AG04450 (cell line): ENCODE measurements at regions not wholly inside any gene's neighbourhood (a gene's known extent, or its start where the extent isn't known, plus 50 kb on each side); places are given as distances from the start of the nearest gene placed in this dataset.

ENCODE experiments used
- CTCF ChIA-PET: fragments of 300-600, 350-600 bp; formaldehyde crosslinking; extraction: SDS; loops from one replicate; lab custom pipeline; 2022; ENCODE audit warnings: antibody characterized with exemption, inconsistent platforms; lab: Charles Lee
- POLR2A ChIA-PET: fragments of 350-600 bp; formaldehyde crosslinking; extraction: SDS; loops from one replicate; lab custom pipeline; 2021; ENCODE audit warnings: antibody characterized with exemption, inconsistent platforms; lab: Yijun Ruan, JAX
- DNase-seq: peaks from one replicate; pipeline ENCODE4 v3.0.0-alpha.2; 2011; ENCODE audit warnings: low read depth, low spot score
- H3K27ac ChIP-seq: one replicate; pipeline ENCODE4 v1.5.1; 2012; ENCODE audit warnings: low read depth, low read length, control low read depth
- H3K27me3 ChIP-seq: one replicate; pipeline ENCODE4 v1.6.0; 2012; ENCODE audit warnings: low read length; ENCODE audit not compliant: control insufficient read depth, insufficient read depth
- H3K4me3 ChIP-seq: 2 replicates; pipeline ENCODE4 v1.5.1; 2011; ENCODE audit warnings: mild to moderate bottlenecking, low read depth, low read length, control low read depth
- H3K9me3 ChIP-seq: 2 replicates; pipeline ENCODE4 v1.5.1; 2012; ENCODE audit warnings: low read length; ENCODE audit not compliant: control insufficient read depth, insufficient read depth
- TF ChIP-seq, protein P1 (sequence below): IDR thresholded peaks from 2 replicates; pipeline ENCODE4 v1.5.1; 2011; ENCODE audit warnings: low read depth, low read length, control low read depth, inconsistent platforms

DNA sequence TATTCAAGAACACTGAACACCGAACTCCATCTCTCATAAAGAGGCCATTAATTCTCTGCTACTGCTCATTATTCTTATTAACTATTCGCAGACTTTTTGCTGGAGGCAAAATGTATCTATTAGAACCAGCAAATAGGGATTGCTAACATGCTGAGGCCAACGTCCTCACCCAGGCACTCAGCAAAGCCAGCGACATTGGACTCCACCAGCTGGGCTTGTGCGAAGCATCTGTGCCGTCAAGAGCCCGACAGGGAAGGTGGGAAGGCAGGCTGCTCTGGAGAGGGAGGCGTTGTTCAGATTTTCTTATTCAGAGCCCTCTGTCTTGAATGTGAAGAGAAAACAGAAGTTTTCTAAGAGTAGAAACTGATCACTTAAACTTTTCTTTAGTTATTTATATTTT lies 615.6 kb upstream of the KIRREL3 start:
- TF ChIP-seq, protein P1, sequence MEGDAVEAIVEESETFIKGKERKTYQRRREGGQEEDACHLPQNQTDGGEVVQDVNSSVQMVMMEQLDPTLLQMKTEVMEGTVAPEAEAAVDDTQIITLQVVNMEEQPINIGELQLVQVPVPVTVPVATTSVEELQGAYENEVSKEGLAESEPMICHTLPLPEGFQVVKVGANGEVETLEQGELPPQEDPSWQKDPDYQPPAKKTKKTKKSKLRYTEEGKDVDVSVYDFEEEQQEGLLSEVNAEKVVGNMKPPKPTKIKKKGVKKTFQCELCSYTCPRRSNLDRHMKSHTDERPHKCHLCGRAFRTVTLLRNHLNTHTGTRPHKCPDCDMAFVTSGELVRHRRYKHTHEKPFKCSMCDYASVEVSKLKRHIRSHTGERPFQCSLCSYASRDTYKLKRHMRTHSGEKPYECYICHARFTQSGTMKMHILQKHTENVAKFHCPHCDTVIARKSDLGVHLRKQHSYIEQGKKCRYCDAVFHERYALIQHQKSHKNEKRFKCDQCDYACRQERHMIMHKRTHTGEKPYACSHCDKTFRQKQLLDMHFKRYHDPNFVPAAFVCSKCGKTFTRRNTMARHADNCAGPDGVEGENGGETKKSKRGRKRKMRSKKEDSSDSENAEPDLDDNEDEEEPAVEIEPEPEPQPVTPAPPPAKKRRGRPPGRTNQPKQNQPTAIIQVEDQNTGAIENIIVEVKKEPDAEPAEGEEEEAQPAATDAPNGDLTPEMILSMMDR = no peak
- Histone ChIP-seq H3K27ac (no peak overlapping the region), H3K27me3 (no peaks in the 10 kb centered on the region), H3K4me3 (no peak overlapping the region), H3K9me3 (no peaks in the 10 kb centered on the region)
- ChIA-PET POLR2A (no interaction called here), CTCF (no interaction called here)
- no peak for DNase-seq

GRCh38 chr11:127612607-127613006 lies 612.0 kb upstream of the KIRREL3 start:
- Histone ChIP-seq H3K27me3 (no peaks in the 10 kb centered on the region), H3K27ac (no peak overlapping the region), H3K9me3 (no peaks in the 10 kb centered on the region), H3K4me3 (no peak overlapping the region)
- ChIA-PET CTCF (no interaction called here), POLR2A (no interaction called here)
- no peak for DNase-seq
- TF ChIP-seq, protein P1 = no peak

DNA sequence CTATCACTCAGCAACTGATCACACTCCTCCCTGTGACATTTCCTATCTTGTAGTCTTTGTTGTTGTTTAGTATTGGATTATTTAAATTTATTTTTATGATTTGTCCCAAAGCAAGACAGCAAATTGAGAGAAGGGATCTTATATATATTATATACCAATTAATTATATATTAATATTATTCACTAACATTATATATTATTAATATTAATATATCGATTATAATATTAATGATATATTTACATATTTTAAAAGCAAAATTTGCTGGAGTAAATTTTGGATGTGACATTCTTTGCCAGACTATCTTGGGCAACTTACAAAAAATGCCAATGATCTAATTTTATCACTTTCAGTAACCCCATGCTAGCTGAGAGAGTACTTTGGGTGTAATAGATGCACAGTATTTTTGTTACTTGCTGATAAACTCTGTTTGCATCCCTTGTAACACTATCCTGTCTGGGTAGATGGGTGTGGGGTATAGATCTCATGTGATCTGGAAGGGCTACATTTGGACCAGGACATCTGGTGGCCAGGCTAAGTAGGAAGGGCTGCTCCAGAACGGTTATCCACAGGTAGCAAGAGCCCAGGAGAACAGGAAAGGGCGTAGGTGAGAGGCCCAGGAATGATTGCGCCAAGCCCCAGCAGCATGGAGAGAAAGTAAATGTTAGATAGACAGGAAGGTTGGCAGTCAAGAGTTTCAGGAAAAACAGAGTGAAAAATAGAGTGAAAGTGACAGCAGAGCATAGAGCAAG lies 608.6 kb upstream of the KIRREL3 start:
- TF ChIP-seq, protein P1 = no peak

DNA sequence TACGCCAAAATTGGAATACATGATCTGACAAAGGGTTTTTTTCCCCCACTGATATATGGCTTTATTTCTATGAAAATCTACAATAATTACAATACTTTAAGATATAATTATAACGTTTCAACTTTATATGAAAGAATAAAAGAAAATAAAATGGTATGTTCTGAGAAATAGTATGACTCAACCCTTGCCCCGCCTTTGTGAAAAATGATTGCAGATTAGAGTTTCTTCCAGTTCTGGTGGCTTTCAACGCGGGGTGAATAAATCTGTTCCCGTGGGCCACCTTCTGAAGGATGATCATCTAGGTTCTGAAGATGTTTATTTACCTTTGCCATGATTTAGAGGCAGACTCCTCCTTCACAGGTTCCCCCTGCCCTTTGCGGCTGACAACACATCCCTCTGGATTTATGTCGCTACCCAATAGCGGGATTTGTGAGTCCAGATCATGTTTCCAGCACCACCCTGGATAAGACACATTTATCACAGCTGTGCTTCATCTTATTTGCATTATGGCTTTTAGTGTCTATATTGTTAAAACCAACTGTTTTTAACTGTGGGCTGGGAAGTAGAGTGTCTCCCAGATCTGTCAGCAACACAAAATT lies 607.0 kb upstream of the KIRREL3 start:
- CTCF ChIA-PET = no interaction called here
- DNase-seq = no peak
- TF ChIP-seq, protein P1 = no peak
- H3K27me3 ChIP-seq = no peaks in the 10 kb centered on the region
- no peak overlapping the region for H3K27ac ChIP-seq
- H3K4me3 ChIP-seq = no peak overlapping the region
- H3K9me3 ChIP-seq = no peaks in the 10 kb centered on the region
- POLR2A ChIA-PET = no interaction called here

More for the DNA sequence above, 608.6 kb upstream of the KIRREL3 start:
- ChIA-PET POLR2A (no interaction called here), CTCF (no interaction called here)
- H3K9me3 ChIP-seq = no peaks in the 10 kb centered on the region
- H3K27me3 ChIP-seq = no peaks in the 10 kb centered on the region
- no peak overlapping the region for H3K27ac ChIP-seq
- no peak for DNase-seq
- no peak overlapping the region for H3K4me3 ChIP-seq

- no peaks in the 10 kb centered on the region for H3K27me3 ChIP-seq
- TF ChIP-seq, protein P1 = no peak
- no peaks in the 10 kb centered on the region; the same call in 1 of the 2 replicates for H3K9me3 ChIP-seq
- POLR2A ChIA-PET = no interaction called here
- DNase-seq = no peak
- no peak overlapping the region for H3K27ac ChIP-seq
- H3K4me3 ChIP-seq = no peak overlapping the region
- CTCF ChIA-PET = no interaction called here
These were observed 601.0 kb upstream of the KIRREL3 start for GRCh38 chr11:127601578-127601977.
